ENCODE measurements at regions not wholly inside any gene's neighbourhood (a gene's known extent, or its start where the extent isn't known, plus 50 kb on each side); places are given as distances from the start of the nearest gene placed in this dataset.

DNA sequence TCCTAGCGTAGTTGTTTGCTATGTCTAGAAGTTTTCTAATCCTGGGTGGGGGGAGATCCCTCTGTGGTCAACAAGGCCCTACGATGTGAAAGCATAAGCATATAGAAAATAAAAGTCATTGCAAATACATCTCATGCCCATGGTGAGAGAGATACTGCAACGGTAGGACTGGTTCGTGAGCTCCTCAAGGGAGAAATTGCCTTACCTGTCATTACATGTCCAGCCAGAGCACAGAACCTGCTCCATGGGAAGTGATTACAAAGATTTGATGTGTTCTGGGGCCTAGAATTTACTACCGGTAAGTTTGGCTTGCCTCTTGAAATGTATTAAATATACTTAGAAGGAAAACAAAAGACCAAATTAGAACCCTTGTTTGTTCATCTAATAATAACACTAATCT is 60.9 kb upstream of the FAM47B start:
- CTCF ChIA-PET (ENCODE audit: unreplicated experiment): no interaction called here
- intact Hi-C loops (cut with micrococcal nuclease; ENCODE audit: unreplicated experiment): no loop called here

DNA sequence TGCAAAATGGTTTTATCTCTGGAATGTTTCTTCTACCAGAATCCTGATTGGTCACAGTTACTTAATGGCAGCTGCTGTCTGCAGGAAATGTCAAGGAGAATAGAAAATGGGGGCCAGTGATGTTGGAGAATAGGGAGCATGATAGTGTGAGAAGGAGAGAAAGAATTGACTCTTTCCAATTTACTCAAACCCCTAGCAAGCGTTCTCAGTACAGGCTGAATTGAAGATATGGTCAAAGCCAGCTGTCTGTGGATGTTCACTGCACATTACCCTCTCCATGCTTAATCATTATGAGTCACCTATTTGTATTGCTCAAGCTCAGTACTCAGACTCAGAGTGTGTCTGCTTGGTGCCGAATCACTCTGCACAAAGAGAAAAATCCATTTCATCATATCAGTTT is 57.8 kb upstream of the FAM47B start:
- no TSS peak for BruUV-seq (replicated peaks)
- ChIA-PET POLR2A (no interaction called here), CTCF (ENCODE audit: unreplicated experiment) (no interaction called here)
- no peaks in the 10 kb centered on the region for H3K9me2 ChIP-seq (ENCODE audit: insufficient read depth, low read length)
- no peaks in the 10 kb centered on the region for H3K79me2 ChIP-seq (ENCODE audit: insufficient read depth, low read depth, low read length)
- no peak overlapping the region for H3K4me2 ChIP-seq (ENCODE audit: low read length)
- no peak for DNase-seq (ENCODE audit: low spot score)
- no peaks in the 10 kb centered on the region for H3K36me3 ChIP-seq (ENCODE audit: insufficient read depth, low read length)
- no peak overlapping the region for H3K27ac ChIP-seq (ENCODE audit: low read depth, low read length, poor library complexity, severe bottlenecking)
- no peaks in the 10 kb centered on the region for H4K20me1 ChIP-seq (ENCODE audit: insufficient read depth, low read length)
- no peak overlapping the region for H2AFZ ChIP-seq (ENCODE audit: low read length)
- intact Hi-C loops (cut with micrococcal nuclease; ENCODE audit: unreplicated experiment): no loop called here
- no peak for TF ChIP-seq EZH2phosphoT487 (IDR thresholded peaks at IDR 0.05; ENCODE audit: borderline replicate concordance, low read depth, low read length)
- TF ChIP-seq, protein P1, sequence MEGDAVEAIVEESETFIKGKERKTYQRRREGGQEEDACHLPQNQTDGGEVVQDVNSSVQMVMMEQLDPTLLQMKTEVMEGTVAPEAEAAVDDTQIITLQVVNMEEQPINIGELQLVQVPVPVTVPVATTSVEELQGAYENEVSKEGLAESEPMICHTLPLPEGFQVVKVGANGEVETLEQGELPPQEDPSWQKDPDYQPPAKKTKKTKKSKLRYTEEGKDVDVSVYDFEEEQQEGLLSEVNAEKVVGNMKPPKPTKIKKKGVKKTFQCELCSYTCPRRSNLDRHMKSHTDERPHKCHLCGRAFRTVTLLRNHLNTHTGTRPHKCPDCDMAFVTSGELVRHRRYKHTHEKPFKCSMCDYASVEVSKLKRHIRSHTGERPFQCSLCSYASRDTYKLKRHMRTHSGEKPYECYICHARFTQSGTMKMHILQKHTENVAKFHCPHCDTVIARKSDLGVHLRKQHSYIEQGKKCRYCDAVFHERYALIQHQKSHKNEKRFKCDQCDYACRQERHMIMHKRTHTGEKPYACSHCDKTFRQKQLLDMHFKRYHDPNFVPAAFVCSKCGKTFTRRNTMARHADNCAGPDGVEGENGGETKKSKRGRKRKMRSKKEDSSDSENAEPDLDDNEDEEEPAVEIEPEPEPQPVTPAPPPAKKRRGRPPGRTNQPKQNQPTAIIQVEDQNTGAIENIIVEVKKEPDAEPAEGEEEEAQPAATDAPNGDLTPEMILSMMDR (conservative IDR thresholded peaks at IDR 0.05; ENCODE audit: low read length): no peak
- H3K4me1 ChIP-seq (ENCODE audit: insufficient read depth, low read length, poor library complexity, severe bottlenecking): no peaks in the 10 kb centered on the region
- H3K4me3 ChIP-seq (ENCODE audit: low read depth, low read length, poor library complexity, severe bottlenecking): no peak overlapping the region
- H3K9me3 ChIP-seq (ENCODE audit: low read length): no peaks in the 10 kb centered on the region

More for the DNA sequence above, 60.9 kb upstream of the FAM47B start:
- no peaks in the 10 kb centered on the region for H3K36me3 ChIP-seq (ENCODE audit: insufficient read depth, low read length)
- POLR2A ChIA-PET: no interaction called here
- BruUV-seq (replicated peaks): no TSS peak
- TF ChIP-seq, protein P1 (conservative IDR thresholded peaks at IDR 0.05; ENCODE audit: low read length): no peak
- no peaks in the 10 kb centered on the region for H4K20me1 ChIP-seq (ENCODE audit: insufficient read depth, low read length)
- no peak overlapping the region for H3K27ac ChIP-seq (ENCODE audit: low read depth, low read length, poor library complexity, severe bottlenecking)
- DNase-seq (ENCODE audit: low spot score): no peak
- H3K4me1 ChIP-seq (ENCODE audit: insufficient read depth, low read length, poor library complexity, severe bottlenecking): no peaks in the 10 kb centered on the region
- no peaks in the 10 kb centered on the region for H3K9me3 ChIP-seq (ENCODE audit: low read length)
- no peaks in the 10 kb centered on the region for H3K79me2 ChIP-seq (ENCODE audit: insufficient read depth, low read depth, low read length)
- no peaks in the 10 kb centered on the region for H3K9me2 ChIP-seq (ENCODE audit: insufficient read depth, low read length)
- H2AFZ ChIP-seq (ENCODE audit: low read length): no peak overlapping the region
- no peak overlapping the region for H3K4me2 ChIP-seq (ENCODE audit: low read length)
- no peak overlapping the region for H3K4me3 ChIP-seq (ENCODE audit: low read depth, low read length, poor library complexity, severe bottlenecking)

DNA sequence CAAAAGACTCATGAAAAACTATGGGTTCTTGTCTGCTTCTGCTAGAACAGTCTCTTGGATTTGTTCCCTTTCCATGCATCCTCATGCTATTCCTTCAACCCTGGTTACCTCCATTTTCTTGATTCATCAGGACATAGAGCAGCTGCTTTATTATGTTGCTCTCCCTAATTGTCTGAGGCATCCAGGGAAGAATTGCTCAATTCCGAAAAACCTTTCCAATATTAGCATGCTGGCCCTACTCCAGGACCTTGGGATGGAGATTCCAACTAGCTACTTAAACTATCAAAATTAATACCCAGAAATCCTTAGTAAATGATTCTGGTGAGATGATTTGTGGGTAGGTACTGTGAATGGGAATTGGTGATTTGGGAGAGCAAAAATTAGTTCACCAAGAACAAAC is 56.6 kb upstream of the FAM47B start:
- H3K4me3 ChIP-seq (ENCODE audit: low read depth, low read length, poor library complexity, severe bottlenecking): no peak overlapping the region

More for the DNA sequence above, 56.6 kb upstream of the FAM47B start:
- H2AFZ ChIP-seq (ENCODE audit: low read length): no peak overlapping the region
- intact Hi-C loops (cut with micrococcal nuclease; ENCODE audit: unreplicated experiment): no loop called here
- no peaks in the 10 kb centered on the region for H3K9me2 ChIP-seq (ENCODE audit: insufficient read depth, low read length)
- no peaks in the 10 kb centered on the region for H3K36me3 ChIP-seq (ENCODE audit: insufficient read depth, low read length)
- no peaks in the 10 kb centered on the region for H3K9me3 ChIP-seq (ENCODE audit: low read length)
- no peaks in the 10 kb centered on the region for H3K79me2 ChIP-seq (ENCODE audit: insufficient read depth, low read depth, low read length)
- POLR2A ChIA-PET: no interaction called here
- no TSS peak for BruUV-seq (replicated peaks)
- H3K27ac ChIP-seq (ENCODE audit: low read depth, low read length, poor library complexity, severe bottlenecking): no peak overlapping the region
- H3K4me1 ChIP-seq (ENCODE audit: insufficient read depth, low read length, poor library complexity, severe bottlenecking): no peaks in the 10 kb centered on the region
- TF ChIP-seq, protein P1 (conservative IDR thresholded peaks at IDR 0.05; ENCODE audit: low read length): no peak
- no peak for TF ChIP-seq EZH2phosphoT487 (IDR thresholded peaks at IDR 0.05; ENCODE audit: borderline replicate concordance, low read depth, low read length)
- no peak overlapping the region for H3K4me2 ChIP-seq (ENCODE audit: low read length)
- DNase-seq (ENCODE audit: low spot score): no peak
- no peaks in the 10 kb centered on the region for H4K20me1 ChIP-seq (ENCODE audit: insufficient read depth, low read length)
- CTCF ChIA-PET (ENCODE audit: unreplicated experiment): no interaction called here

All from OCI-LY7 (cell line).